ENCODE measurements at regions not wholly inside any gene's neighbourhood (a gene's known extent, or its start where the extent isn't known, plus 50 kb on each side); places are given as distances from the start of the nearest gene placed in this dataset.

DNA sequence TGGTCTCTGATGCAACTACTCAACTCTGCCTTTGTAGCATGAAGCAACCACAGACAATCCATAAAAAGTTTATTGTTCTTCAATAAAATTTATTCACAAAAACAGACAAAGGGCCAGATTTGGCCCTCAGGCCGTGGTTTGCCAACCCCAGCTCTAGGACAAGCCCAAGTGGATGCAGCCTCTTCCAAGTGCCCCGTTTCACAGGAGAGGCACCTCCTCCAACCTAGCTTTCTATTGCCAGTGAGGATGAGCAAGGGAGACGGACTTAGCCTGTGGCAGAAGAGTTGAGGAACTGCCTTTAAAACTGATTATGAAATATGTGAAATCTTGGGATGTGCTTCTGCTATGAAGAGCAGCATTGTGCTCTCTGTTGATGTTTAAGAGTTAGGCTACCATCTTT lies 105.4 kb downstream of the PSMG1 start (continued):
- TF ChIP-seq, protein P1, sequence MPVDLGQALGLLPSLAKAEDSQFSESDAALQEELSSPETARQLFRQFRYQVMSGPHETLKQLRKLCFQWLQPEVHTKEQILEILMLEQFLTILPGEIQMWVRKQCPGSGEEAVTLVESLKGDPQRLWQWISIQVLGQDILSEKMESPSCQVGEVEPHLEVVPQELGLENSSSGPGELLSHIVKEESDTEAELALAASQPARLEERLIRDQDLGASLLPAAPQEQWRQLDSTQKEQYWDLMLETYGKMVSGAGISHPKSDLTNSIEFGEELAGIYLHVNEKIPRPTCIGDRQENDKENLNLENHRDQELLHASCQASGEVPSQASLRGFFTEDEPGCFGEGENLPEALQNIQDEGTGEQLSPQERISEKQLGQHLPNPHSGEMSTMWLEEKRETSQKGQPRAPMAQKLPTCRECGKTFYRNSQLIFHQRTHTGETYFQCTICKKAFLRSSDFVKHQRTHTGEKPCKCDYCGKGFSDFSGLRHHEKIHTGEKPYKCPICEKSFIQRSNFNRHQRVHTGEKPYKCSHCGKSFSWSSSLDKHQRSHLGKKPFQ (tag by site-specific recombination; IDR thresholded peaks at IDR 0.05), result no peak
- TF ChIP-seq ZIC2 (tag by site-specific recombination; IDR thresholded peaks at IDR 0.05), result no peak
- TF ChIP-seq REPIN1 (tag by site-specific recombination; IDR thresholded peaks at IDR 0.05; ENCODE audit: low read depth), result no peak
- TF ChIP-seq ZNF473 (tag by site-specific recombination; IDR thresholded peaks at IDR 0.05), result no peak
- TF ChIP-seq SP2 (tag by site-specific recombination; IDR thresholded peaks at IDR 0.05), result no peak
- no peak for TF ChIP-seq ZNF366 (tag by site-specific recombination; conservative IDR thresholded peaks at IDR 0.05)
- TF ChIP-seq ZNF791 (tag by site-specific recombination; IDR thresholded peaks at IDR 0.05), result no peak
- TF ChIP-seq ZFHX2 (tag by site-specific recombination; conservative IDR thresholded peaks at IDR 0.05), result no peak

DNA sequence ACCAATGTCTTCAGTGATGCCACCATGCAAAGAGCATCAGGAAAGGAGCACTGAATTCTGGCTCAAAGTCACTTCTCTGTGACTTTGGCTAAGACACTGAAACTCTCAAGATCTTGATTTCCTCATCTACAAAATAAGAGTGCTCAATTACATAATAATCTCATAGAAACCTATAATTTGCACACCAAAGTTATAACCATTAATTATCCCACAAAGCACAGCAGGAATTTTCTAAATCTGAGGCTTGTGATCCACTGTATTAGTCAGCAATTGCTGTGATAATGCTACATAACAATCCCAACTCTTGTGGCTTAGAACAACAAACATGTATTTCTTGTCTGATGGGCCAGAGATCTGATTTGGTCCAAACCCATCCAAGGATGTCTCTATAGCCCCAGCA lies 108.7 kb downstream of the PSMG1 start:
- Histone ChIP-seq H3K4me3 (ENCODE audit: low read depth, low read length) (no peak overlapping the region), H3K36me3 (ENCODE audit: control insufficient read depth in 2 of 2, insufficient read depth in 1 of 2, low read length in 2 of 2) (no peaks in the 10 kb centered on the region), H3K4me1 (ENCODE audit: control insufficient read depth, insufficient read depth, low read length) (no peaks in the 10 kb centered on the region), H3K9me3 (ENCODE audit: control insufficient read depth, insufficient read depth, low read depth, low read length) (no peaks in the 10 kb centered on the region), H3K27ac (ENCODE audit: extremely low read depth, low read depth, low read length) (no peak overlapping the region)
- peak; percentile 91 for TF ChIP-seq SP7 (tag by site-specific recombination; IDR thresholded peaks at IDR 0.05)
- TF ChIP-seq ZNF433 (tag by site-specific recombination; IDR thresholded peaks at IDR 0.05; ENCODE audit: low read depth), result no peak
- POLR2A ChIA-PET, result no interaction called here
- CTCF ChIA-PET, result no interaction called here

DNA sequence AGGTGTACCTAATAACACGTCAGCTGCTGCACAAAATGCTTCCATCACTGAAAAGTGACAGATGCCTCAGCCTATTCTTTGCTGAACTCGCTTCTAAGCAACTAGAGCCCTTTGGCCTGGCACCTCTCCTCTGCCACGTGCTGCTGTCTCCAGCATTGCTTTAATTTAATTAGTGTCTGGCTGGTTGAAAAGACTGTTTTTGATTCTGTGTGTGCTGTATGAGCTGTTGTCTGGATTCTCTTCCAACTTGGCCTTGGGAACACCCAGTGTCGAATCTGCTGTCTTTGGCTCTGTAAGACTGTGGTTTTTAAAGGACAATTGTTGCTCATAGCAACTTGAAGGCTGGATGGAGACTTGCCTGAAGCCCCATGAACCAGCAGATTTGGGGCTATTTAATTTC lies 109.5 kb downstream of the PSMG1 start:
- TF ChIP-seq ZBTB17 (tag by site-specific recombination; IDR thresholded peaks at IDR 0.05), result no peak
- TF ChIP-seq, protein P2, sequence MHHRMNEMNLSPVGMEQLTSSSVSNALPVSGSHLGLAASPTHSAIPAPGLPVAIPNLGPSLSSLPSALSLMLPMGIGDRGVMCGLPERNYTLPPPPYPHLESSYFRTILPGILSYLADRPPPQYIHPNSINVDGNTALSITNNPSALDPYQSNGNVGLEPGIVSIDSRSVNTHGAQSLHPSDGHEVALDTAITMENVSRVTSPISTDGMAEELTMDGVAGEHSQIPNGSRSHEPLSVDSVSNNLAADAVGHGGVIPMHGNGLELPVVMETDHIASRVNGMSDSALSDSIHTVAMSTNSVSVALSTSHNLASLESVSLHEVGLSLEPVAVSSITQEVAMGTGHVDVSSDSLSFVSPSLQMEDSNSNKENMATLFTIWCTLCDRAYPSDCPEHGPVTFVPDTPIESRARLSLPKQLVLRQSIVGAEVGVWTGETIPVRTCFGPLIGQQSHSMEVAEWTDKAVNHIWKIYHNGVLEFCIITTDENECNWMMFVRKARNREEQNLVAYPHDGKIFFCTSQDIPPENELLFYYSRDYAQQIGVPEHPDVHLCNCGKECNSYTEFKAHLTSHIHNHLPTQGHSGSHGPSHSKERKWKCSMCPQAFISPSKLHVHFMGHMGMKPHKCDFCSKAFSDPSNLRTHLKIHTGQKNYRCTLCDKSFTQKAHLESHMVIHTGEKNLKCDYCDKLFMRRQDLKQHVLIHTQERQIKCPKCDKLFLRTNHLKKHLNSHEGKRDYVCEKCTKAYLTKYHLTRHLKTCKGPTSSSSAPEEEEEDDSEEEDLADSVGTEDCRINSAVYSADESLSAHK (tag by site-specific recombination; IDR thresholded peaks at IDR 0.05), result no peak
- CTCF ChIA-PET, result interaction anchor here (0.5 to 1.2 kb wide), 2 partner anchors 10 to 643 kb away, joined by 3 to 4 read pairs; no protein-coding TSS in a partner anchor
- H3K4me3 ChIP-seq (ENCODE audit: low read depth, low read length), result no peak overlapping the region
- H3K27ac ChIP-seq (ENCODE audit: extremely low read depth, low read depth, low read length), result no peak overlapping the region
- no peaks in the 10 kb centered on the region for H3K36me3 ChIP-seq (ENCODE audit: control insufficient read depth in 2 of 2, insufficient read depth in 1 of 2, low read length in 2 of 2)
- no peaks in the 10 kb centered on the region for H3K9me3 ChIP-seq (ENCODE audit: control insufficient read depth, insufficient read depth, low read depth, low read length)
- POLR2A ChIA-PET, result no interaction called here
- H3K4me1 ChIP-seq (ENCODE audit: control insufficient read depth, insufficient read depth, low read length), result no peaks in the 10 kb centered on the region

DNA sequence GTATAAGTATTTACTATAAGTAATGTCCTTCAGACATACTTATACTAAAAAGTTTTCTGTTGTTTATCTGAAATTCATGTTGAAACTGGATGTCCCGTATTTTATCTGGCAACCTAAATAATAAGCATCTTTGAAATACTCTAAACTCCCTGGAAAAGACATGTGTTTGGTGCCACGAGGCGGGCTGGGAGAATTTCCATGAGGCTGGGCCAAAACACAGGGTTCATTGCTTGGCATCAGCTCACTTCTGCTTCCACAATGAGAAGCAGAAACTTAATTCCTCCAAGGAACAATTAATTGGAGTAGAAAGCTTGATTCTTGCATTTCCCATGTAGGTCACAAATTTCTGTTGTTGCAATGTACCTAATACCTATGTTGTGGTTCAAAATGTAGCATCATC lies 110.2 kb downstream of the PSMG1 start:
- Histone ChIP-seq H3K27ac (ENCODE audit: extremely low read depth, low read depth, low read length) (no peak overlapping the region), H3K4me3 (ENCODE audit: low read depth, low read length) (no peak overlapping the region), H3K4me1 (ENCODE audit: control insufficient read depth, insufficient read depth, low read length) (no peaks in the 10 kb centered on the region), H3K9me3 (ENCODE audit: control insufficient read depth, insufficient read depth, low read depth, low read length) (no peaks in the 10 kb centered on the region), H3K36me3 (ENCODE audit: control insufficient read depth in 2 of 2, insufficient read depth in 1 of 2, low read length in 2 of 2) (no peaks in the 10 kb centered on the region)
- ChIA-PET CTCF (interaction anchor here (0.5 to 1.5 kb wide), 3 partner anchors 8 to 644 kb away, joined by 3 to 5 read pairs (median 4); no protein-coding TSS in a partner anchor), POLR2A (no interaction called here)
- TF ChIP-seq ZNF76 (tag by site-specific recombination; IDR thresholded peaks at IDR 0.05; ENCODE audit: borderline replicate concordance, low read depth), result no peak
- no peak for TF ChIP-seq ZBTB1 (tag by site-specific recombination; IDR thresholded peaks at IDR 0.05)
- no peak for TF ChIP-seq ZNF239 (tag by site-specific recombination; IDR thresholded peaks at IDR 0.05)
- no peak for TF ChIP-seq ZNF214 (tag by site-specific recombination; IDR thresholded peaks at IDR 0.05; ENCODE audit: borderline replicate concordance)
- TF ChIP-seq, protein P3, sequence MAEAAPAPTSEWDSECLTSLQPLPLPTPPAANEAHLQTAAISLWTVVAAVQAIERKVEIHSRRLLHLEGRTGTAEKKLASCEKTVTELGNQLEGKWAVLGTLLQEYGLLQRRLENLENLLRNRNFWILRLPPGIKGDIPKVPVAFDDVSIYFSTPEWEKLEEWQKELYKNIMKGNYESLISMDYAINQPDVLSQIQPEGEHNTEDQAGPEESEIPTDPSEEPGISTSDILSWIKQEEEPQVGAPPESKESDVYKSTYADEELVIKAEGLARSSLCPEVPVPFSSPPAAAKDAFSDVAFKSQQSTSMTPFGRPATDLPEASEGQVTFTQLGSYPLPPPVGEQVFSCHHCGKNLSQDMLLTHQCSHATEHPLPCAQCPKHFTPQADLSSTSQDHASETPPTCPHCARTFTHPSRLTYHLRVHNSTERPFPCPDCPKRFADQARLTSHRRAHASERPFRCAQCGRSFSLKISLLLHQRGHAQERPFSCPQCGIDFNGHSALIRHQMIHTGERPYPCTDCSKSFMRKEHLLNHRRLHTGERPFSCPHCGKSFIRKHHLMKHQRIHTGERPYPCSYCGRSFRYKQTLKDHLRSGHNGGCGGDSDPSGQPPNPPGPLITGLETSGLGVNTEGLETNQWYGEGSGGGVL (tag by site-specific recombination; IDR thresholded peaks at IDR 0.05), result no peak
- TF ChIP-seq, protein P4, sequence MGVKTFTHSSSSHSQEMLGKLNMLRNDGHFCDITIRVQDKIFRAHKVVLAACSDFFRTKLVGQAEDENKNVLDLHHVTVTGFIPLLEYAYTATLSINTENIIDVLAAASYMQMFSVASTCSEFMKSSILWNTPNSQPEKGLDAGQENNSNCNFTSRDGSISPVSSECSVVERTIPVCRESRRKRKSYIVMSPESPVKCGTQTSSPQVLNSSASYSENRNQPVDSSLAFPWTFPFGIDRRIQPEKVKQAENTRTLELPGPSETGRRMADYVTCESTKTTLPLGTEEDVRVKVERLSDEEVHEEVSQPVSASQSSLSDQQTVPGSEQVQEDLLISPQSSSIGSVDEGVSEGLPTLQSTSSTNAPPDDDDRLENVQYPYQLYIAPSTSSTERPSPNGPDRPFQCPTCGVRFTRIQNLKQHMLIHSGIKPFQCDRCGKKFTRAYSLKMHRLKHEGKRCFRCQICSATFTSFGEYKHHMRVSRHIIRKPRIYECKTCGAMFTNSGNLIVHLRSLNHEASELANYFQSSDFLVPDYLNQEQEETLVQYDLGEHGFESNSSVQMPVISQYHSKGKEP (tag by site-specific recombination; IDR thresholded peaks at IDR 0.05), result no peak
- no peak for TF ChIP-seq ZBTB7A (tag by site-specific recombination; IDR thresholded peaks at IDR 0.05; ENCODE audit: low read depth)
- TF ChIP-seq ZNF747 (tag by site-specific recombination; IDR thresholded peaks at IDR 0.05), result no peak
- no peak for TF ChIP-seq ZNF621 (tag by site-specific recombination; IDR thresholded peaks at IDR 0.05)
- TF ChIP-seq SP3 (tag by site-specific recombination; IDR thresholded peaks at IDR 0.05), result no peak
- TF ChIP-seq KLF10 (tag by site-specific recombination; IDR thresholded peaks at IDR 0.05), result no peak
- no peak for TF ChIP-seq GLI2 (tag by site-specific recombination; IDR thresholded peaks at IDR 0.05; ENCODE audit: borderline replicate concordance, low read depth)
- no peak for TF ChIP-seq ZNF555 (tag by site-specific recombination; conservative IDR thresholded peaks at IDR 0.05)
